Choroid plexus epithelial cell (primary cell): ENCODE measurements at regions not wholly inside any gene's neighbourhood (a gene's known extent, or its start where the extent isn't known, plus 50 kb on each side); places are given as distances from the start of the nearest gene placed in this dataset.

Experiments used
- DNase-seq: peaks from one replicate; pipeline ENCODE4 v3.0.0-alpha.2; 2010; ENCODE audit warnings: low read depth
- H3K4me3 ChIP-seq: 2 replicates; pipeline ENCODE4 v1.5.1; 2011; ENCODE audit warnings: low read depth, mild to moderate bottlenecking, control low read depth, low read length, moderate library complexity
- CTCF ChIP-seq: conservative IDR thresholded peaks from 2 replicates; pipeline ENCODE4 v1.5.1; 2011; ENCODE audit warnings: low read depth, mild to moderate bottlenecking, control low read depth, inconsistent platforms, low read length, moderate library complexity

GRCh38 chr4:53686521-53686920, 95.2 kb upstream of the LNX1 start:
- no peak for DNase-seq
- no peak for TF ChIP-seq CTCF
- no peak overlapping the region for H3K4me3 ChIP-seq

GRCh38 chr4:53684136-53685130, 93.1 kb upstream of the LNX1 start:
- peak; percentile 47 for DNase-seq
- H3K4me3 ChIP-seq, result no peak overlapping the region
- no peak for TF ChIP-seq CTCF

GRCh38 chr4:53682908-53683307, 91.6 kb upstream of the LNX1 start:
- TF ChIP-seq CTCF, result no peak
- no peak overlapping the region for H3K4me3 ChIP-seq
- DNase-seq, result no peak

GRCh38 chr4:53682196-53682595, 90.9 kb upstream of the LNX1 start:
- no peak overlapping the region for H3K4me3 ChIP-seq
- peak; percentile 56 for DNase-seq
- no peak for TF ChIP-seq CTCF

DNA sequence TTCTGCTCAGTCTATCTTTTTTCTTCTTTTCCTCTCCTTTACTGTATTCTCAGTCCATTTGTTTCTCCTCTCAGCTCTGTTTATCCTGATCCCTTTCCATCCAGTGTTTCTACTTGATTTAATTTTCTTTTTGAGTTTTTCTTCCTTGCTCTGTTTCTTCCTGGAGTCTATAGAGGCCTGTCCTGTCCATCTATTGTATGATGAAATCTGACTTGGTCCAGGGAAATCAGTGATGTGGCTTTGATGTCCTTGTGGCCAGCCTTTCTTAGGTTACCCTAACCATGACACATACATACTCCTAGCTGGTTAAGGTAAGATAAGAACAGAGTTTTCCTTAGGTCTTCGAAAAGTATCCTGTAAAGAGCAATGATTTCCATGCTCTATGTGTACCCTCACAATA, 89.3 kb upstream of the LNX1 start:
- H3K4me3 ChIP-seq, result no peak overlapping the region
- no peak for TF ChIP-seq CTCF
- no peak for DNase-seq

DNA sequence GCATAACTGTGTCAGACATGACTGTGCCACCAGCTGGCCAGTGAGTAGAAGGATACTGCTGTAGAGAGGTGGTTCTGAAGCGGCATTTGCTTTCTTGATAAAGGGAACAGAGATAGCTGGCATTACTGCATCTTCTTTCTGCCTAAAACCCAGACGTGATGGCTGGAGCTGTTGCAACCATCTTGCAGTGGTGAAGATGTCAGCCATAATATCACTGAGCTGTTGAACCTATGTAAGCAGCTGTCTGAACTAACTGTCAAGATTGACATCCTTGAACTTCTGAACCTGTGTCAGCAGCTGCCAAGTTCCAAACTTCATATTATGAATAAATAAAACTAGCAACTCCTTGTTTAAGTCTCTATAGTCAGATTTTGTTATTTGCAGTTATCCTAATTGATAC, 88.9 kb upstream of the LNX1 start:
- H3K4me3 ChIP-seq, result no peak overlapping the region
- no peak for TF ChIP-seq CTCF
- no peak for DNase-seq

DNA sequence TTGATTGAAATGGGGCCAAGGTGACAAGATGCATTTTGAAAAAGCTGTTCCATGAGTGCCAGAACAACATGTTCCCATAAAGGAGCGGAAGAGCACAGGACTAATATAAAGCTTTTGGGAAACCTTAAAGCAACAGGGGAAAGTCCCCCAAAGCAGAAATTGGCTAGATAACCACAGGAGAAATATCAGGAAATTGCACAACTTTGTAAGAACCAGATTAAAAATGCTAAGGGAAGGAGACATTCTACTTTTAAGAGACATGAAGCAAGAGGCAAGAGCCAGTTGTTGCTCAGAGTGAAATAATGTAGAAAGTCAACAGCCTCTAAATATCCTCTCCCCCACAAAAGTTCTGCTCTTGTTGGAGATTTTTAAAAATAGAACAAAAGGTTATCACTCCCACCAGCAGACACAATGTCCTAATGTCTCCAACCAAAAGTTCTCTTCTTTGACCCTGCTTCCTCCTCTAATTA, 85.2 kb upstream of the LNX1 start:
- DNase-seq, result peak; percentile 96
- H3K4me3 ChIP-seq, result no peak overlapping the region
- no peak for TF ChIP-seq CTCF
